B cell (primary cell): ENCODE measurements at regions not wholly inside any gene's neighbourhood (a gene's known extent, or its start where the extent isn't known, plus 50 kb on each side); places are given as distances from the start of the nearest gene placed in this dataset.

ENCODE experiments used
- ATAC-seq: fragments of 200-7000 bp; cut with Tn5 transposase; one replicate; pipeline ENCODE4 v1.10.0; 2021; ENCODE audit warnings: low read depth, mild to moderate bottlenecking, moderate number of reproducible peaks, moderate library complexity
- CTCF ChIA-PET: fragments of 350-600 bp; sonication (Branson Sonifier 250); formaldehyde crosslinking; loops from one replicate; lab custom pipeline; 2021; ENCODE audit warnings: antibody characterized with exemption, inconsistent platforms; lab: Charles Lee
- POLR2A ChIA-PET: fragments of 350-600 bp; sonication (Branson Sonifier 250); formaldehyde crosslinking; loops from one replicate; lab custom pipeline; 2021; ENCODE audit warnings: antibody characterized with exemption; lab: Charles Lee
- DNase-seq: peaks from one replicate; pipeline ENCODE4 v3.0.0; 2013
- H2AFZ ChIP-seq: 2 replicates; pipeline ENCODE4 v1.6.1; 2012; ENCODE audit warnings: mild to moderate bottlenecking, low read depth, low read length; ENCODE audit not compliant: insufficient read depth, poor library complexity, severe bottlenecking
- H3K27ac ChIP-seq, 2 donors: 1 replicate in 1 of 2; 2 replicates in 1 of 2; pipeline ENCODE4 v1.5.1; 2012 to 2013; ENCODE audit warnings: low read length in 2 of 2, mild to moderate bottlenecking in 2 of 2, moderate library complexity in 1 of 2
- H3K27me3 ChIP-seq, 4 experiments: fragments of 200-600 bp in 1 of 4; sonication (generic) in 1 of 4; replicated peaks in 1 of 4; 1 replicate in 2 of 4; 2 replicates in 2 of 4; pipeline versions ENCODE4 v1.6.1 to v1.7.0; 2013 to 2016; ENCODE audit warnings: low read length in 3 of 4, mild to moderate bottlenecking in 2 of 4, mixed read lengths in 1 of 4, moderate library complexity in 1 of 4; ENCODE audit not compliant: insufficient read depth in 4 of 4, control insufficient read depth in 3 of 4; ENCODE audit errors: control extremely low read depth in 1 of 4
- H3K36me3 ChIP-seq, 2 experiments: replicated peaks in 1 of 2; 1 replicate in 1 of 2; 2 replicates in 1 of 2; pipeline versions ENCODE4 v1.6.1 to v1.7.1; 2013; ENCODE audit warnings: low read length in 1 of 2; ENCODE audit not compliant: insufficient read depth in 2 of 2, control insufficient read depth in 1 of 2; ENCODE audit errors: control extremely low read depth in 1 of 2, extremely low read depth in 1 of 2
- H3K4me1 ChIP-seq, 2 donors: fragments of 200-600 bp in 1 of 2; sonication (generic) in 1 of 2; 1 replicate in 1 of 2; 2 replicates in 1 of 2; pipeline versions ENCODE4 v1.5.1 to v1.6.1; 2013 to 2017; ENCODE audit warnings: low read length in 2 of 2; ENCODE audit not compliant: control insufficient read depth in 2 of 2, insufficient read depth in 2 of 2
- H3K4me2 ChIP-seq: replicated peaks from 2 replicates; pipeline ENCODE3; 2012; ENCODE audit warnings: mild to moderate bottlenecking, low read depth, low read length; ENCODE audit not compliant: poor library complexity, severe bottlenecking
- H3K4me3 ChIP-seq, 5 experiments: fragments of 200-600 bp in 1 of 5; sonication (generic) in 1 of 5; 1 replicate in 3 of 5; 2 replicates in 2 of 5; pipeline versions ENCODE4 v1.5.1 to v1.7.0; 2011 to 2016; ENCODE audit warnings: low read length in 4 of 5, mild to moderate bottlenecking in 4 of 5, low read depth in 2 of 5, control low read depth in 1 of 5, moderate library complexity in 1 of 5; ENCODE audit not compliant: insufficient read depth in 1 of 5; ENCODE audit errors: control extremely low read depth in 1 of 5, extremely low read depth in 1 of 5
- H3K79me2 ChIP-seq: fragments of 200-600 bp; sonication (generic); one replicate; pipeline ENCODE4 v1.6.0; 2016; ENCODE audit warnings: low read length; ENCODE audit not compliant: control insufficient read depth, insufficient read depth
- H3K9ac ChIP-seq: fragments of 200-600 bp; sonication (generic); 2 replicates; pipeline ENCODE4 v1.6.1; 2017; ENCODE audit warnings: mild to moderate bottlenecking, low read length, moderate library complexity
- H3K9me3 ChIP-seq, 3 donors: one replicate each; pipeline versions ENCODE4 v1.6.1 to v1.7.1; 2013; ENCODE audit warnings: low read length in 2 of 3; ENCODE audit not compliant: control insufficient read depth in 2 of 3, insufficient read depth in 1 of 3; ENCODE audit errors: control extremely low read depth in 1 of 3
- H4K20me1 ChIP-seq: 2 replicates; pipeline ENCODE4 v1.6.0; 2012; ENCODE audit warnings: mild to moderate bottlenecking, low read length; ENCODE audit not compliant: insufficient read depth, control insufficient read depth, poor library complexity, severe bottlenecking
- H3K27ac Mint-ChIP-seq: one replicate; pipeline ENCODE4 v1.8.0; 2021; ENCODE audit warnings: mixed read lengths
- H3K27me3 Mint-ChIP-seq: one replicate; pipeline ENCODE4 v1.8.0; 2021; ENCODE audit warnings: mixed read lengths
- H3K4me1 Mint-ChIP-seq: one replicate; pipeline ENCODE4 v1.8.0; 2021; ENCODE audit warnings: mixed read lengths
- H3K4me3 Mint-ChIP-seq: one replicate; pipeline ENCODE4 v1.8.0; 2021; ENCODE audit warnings: mixed read lengths
- H3K9me3 Mint-ChIP-seq: one replicate; pipeline ENCODE4 v1.8.0; 2022; ENCODE audit warnings: mixed read lengths; ENCODE audit not compliant: insufficient read depth
- EZH2 ChIP-seq: IDR thresholded peaks from 2 replicates; pipeline ENCODE4 v1.6.1; 2012; ENCODE audit warnings: borderline replicate concordance, low read depth, mild to moderate bottlenecking, moderate library complexity, low read length; ENCODE audit not compliant: insufficient read depth, poor library complexity, severe bottlenecking
- WGBS: methylation state at CpG from one replicate; pipeline ENCODE4 v1.1.5; 2013; ENCODE audit warnings: missing lambda C conversion rate; ENCODE audit not compliant: insufficient coverage; 5-methylcytosine and 5-hydroxymethylcytosine counted together
- intact Hi-C: fragments of 100-400 bp; cut with micrococcal nuclease; formaldehyde crosslinking; loops from one replicate; pipeline ENCODE4 v1.10.0; 2022
- TF ChIP-seq, protein P1 (sequence below): fragments of 200-600 bp; IDR thresholded peaks from one replicate; pipeline ENCODE4 v1.8.0; 2022; ENCODE audit warnings: antibody characterized with exemption, mild to moderate bottlenecking

- ChIA-PET POLR2A (no interaction called here), CTCF (no interaction called here)
- Histone ChIP-seq H3K36me3 (no peaks in the 10 kb centered on the region), H3K27ac (no peak overlapping the region), H4K20me1 (no peaks in the 10 kb centered on the region), H3K9ac (no peak overlapping the region), H3K27me3 (no peaks in the 10 kb centered on the region), H3K4me2 (no peak overlapping the region), H3K9me3 (peaks cover 0 to 4% (median 0%) of the 10 kb centered on the region in 3 donors), H3K4me3 (no peak overlapping the region), H3K79me2 (no peaks in the 10 kb centered on the region), H3K4me1 (no peaks in the 10 kb centered on the region), H2AFZ (no peak overlapping the region)
- H3K4me3 Mint-ChIP-seq = no peak overlapping the region
- intact Hi-C loops = no loop called here
- ATAC-seq = no peak
- no peak for DNase-seq
- TF ChIP-seq, protein P1, sequence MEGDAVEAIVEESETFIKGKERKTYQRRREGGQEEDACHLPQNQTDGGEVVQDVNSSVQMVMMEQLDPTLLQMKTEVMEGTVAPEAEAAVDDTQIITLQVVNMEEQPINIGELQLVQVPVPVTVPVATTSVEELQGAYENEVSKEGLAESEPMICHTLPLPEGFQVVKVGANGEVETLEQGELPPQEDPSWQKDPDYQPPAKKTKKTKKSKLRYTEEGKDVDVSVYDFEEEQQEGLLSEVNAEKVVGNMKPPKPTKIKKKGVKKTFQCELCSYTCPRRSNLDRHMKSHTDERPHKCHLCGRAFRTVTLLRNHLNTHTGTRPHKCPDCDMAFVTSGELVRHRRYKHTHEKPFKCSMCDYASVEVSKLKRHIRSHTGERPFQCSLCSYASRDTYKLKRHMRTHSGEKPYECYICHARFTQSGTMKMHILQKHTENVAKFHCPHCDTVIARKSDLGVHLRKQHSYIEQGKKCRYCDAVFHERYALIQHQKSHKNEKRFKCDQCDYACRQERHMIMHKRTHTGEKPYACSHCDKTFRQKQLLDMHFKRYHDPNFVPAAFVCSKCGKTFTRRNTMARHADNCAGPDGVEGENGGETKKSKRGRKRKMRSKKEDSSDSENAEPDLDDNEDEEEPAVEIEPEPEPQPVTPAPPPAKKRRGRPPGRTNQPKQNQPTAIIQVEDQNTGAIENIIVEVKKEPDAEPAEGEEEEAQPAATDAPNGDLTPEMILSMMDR = no peak
- TF ChIP-seq EZH2 = no peak
- H3K4me1 Mint-ChIP-seq = no peaks in the 10 kb centered on the region
- WGBS = 86% methylated on average over 1 of the region's 3 CpGs
- no peak overlapping the region for H3K27ac Mint-ChIP-seq
- H3K9me3 Mint-ChIP-seq = peaks cover 5% of the 10 kb centered on the region
- H3K27me3 Mint-ChIP-seq = no peaks in the 10 kb centered on the region
Measured at GRCh38 chr3:81022339-81022738, 739.1 kb downstream of the GBE1 start.

DNA sequence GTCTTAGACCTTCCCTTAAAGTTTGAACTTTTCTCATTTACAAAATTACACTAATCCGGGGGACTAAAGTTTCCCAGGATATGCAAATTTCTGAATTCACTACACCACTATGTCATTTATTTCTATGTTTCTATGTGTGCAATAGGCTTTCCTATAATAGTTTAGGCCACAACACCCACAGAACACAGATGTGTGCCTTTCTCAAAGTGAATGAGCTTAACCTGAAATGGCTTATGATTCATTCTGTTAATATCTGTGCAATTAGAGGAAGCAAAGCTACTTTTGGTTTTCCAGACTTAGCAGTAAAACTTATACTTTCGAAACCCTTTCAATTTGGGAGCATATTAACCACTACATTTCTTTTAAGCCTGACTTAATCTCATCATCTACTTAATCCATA is 748.1 kb downstream of the GBE1 start:
- Histone ChIP-seq H3K4me1 (no peaks in the 10 kb centered on the region), H3K27ac (no peak overlapping the region), H3K4me3 (no peak overlapping the region), H3K9me3 (peaks cover 0 to 6% (median 3%) of the 10 kb centered on the region in 3 donors), H3K4me2 (no peak overlapping the region), H3K36me3 (no peaks in the 10 kb centered on the region), H3K9ac (no peak overlapping the region), H2AFZ (no peak overlapping the region), H3K79me2 (no peaks in the 10 kb centered on the region), H4K20me1 (no peaks in the 10 kb centered on the region), H3K27me3 (no peaks in the 10 kb centered on the region)
- ATAC-seq (no peak), DNase-seq (no peak)
- H3K27me3 Mint-ChIP-seq = no peaks in the 10 kb centered on the region
- H3K4me1 Mint-ChIP-seq = no peaks in the 10 kb centered on the region
- no peak overlapping the region for H3K4me3 Mint-ChIP-seq
- H3K27ac Mint-ChIP-seq = no peak overlapping the region
- ChIA-PET CTCF (no interaction called here), POLR2A (no interaction called here)
- peaks cover 7% of the 10 kb centered on the region for H3K9me3 Mint-ChIP-seq
- TF ChIP-seq, protein P1 = no peak
- no peak for TF ChIP-seq EZH2
- intact Hi-C loops = no loop called here
- WGBS = 60% methylated on average over 1 of the region's 2 CpGs
